ENCODE measurements at regions not wholly inside any gene's neighbourhood (a gene's known extent, or its start where the extent isn't known, plus 50 kb on each side); places are given as distances from the start of the nearest gene placed in this dataset.

DNA sequence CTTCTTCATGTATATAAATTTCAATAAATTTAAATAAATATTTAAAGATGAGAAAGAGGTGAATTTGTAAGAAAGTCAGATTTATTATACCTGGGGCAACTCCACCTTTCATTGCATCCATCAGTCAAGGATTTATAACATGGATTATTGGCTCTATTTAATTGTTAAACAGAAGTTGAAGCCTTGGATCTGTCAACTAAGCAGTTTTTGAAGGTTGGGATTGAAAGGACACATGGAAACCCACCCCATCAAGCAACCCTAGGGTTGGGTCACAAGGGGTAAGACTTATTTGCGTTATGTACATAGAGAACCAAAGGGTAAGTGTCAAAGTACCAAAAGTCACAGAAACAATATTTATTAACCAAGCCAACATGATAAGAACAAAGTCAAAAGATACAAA lies 342.5 kb downstream of the ELAVL2 start:
- H3K4me3 ChIP-seq (ENCODE audit: low read depth, low read length, poor library complexity, severe bottlenecking), result no peak overlapping the region
- H3K79me2 ChIP-seq (ENCODE audit: insufficient read depth, low read depth, low read length), result no peaks in the 10 kb centered on the region
- no peaks in the 10 kb centered on the region for H3K9me3 ChIP-seq (ENCODE audit: low read length)
- TF ChIP-seq, protein P1, sequence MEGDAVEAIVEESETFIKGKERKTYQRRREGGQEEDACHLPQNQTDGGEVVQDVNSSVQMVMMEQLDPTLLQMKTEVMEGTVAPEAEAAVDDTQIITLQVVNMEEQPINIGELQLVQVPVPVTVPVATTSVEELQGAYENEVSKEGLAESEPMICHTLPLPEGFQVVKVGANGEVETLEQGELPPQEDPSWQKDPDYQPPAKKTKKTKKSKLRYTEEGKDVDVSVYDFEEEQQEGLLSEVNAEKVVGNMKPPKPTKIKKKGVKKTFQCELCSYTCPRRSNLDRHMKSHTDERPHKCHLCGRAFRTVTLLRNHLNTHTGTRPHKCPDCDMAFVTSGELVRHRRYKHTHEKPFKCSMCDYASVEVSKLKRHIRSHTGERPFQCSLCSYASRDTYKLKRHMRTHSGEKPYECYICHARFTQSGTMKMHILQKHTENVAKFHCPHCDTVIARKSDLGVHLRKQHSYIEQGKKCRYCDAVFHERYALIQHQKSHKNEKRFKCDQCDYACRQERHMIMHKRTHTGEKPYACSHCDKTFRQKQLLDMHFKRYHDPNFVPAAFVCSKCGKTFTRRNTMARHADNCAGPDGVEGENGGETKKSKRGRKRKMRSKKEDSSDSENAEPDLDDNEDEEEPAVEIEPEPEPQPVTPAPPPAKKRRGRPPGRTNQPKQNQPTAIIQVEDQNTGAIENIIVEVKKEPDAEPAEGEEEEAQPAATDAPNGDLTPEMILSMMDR (conservative IDR thresholded peaks at IDR 0.05; ENCODE audit: low read length), result no peak
- TF ChIP-seq EZH2phosphoT487 (IDR thresholded peaks at IDR 0.05; ENCODE audit: borderline replicate concordance, low read depth, low read length), result no peak
- H3K9me2 ChIP-seq (ENCODE audit: insufficient read depth, low read length), result no peaks in the 10 kb centered on the region
- H3K4me1 ChIP-seq (ENCODE audit: insufficient read depth, low read length, poor library complexity, severe bottlenecking), result no peaks in the 10 kb centered on the region
- POLR2A ChIA-PET, result no interaction called here
- no peaks in the 10 kb centered on the region for H3K36me3 ChIP-seq (ENCODE audit: insufficient read depth, low read length)
- no peak overlapping the region for H2AFZ ChIP-seq (ENCODE audit: low read length)
- intact Hi-C loops (cut with micrococcal nuclease; ENCODE audit: unreplicated experiment), result no loop called here
- H4K20me1 ChIP-seq (ENCODE audit: insufficient read depth, low read length), result no peaks in the 10 kb centered on the region
- DNase-seq (ENCODE audit: low spot score), result no peak
- BruUV-seq (replicated peaks), result no TSS peak
- CTCF ChIA-PET (ENCODE audit: unreplicated experiment), result no interaction called here
- H3K27ac ChIP-seq (ENCODE audit: low read depth, low read length, poor library complexity, severe bottlenecking), result no peak overlapping the region
- no peak overlapping the region for H3K4me2 ChIP-seq (ENCODE audit: low read length)

DNA sequence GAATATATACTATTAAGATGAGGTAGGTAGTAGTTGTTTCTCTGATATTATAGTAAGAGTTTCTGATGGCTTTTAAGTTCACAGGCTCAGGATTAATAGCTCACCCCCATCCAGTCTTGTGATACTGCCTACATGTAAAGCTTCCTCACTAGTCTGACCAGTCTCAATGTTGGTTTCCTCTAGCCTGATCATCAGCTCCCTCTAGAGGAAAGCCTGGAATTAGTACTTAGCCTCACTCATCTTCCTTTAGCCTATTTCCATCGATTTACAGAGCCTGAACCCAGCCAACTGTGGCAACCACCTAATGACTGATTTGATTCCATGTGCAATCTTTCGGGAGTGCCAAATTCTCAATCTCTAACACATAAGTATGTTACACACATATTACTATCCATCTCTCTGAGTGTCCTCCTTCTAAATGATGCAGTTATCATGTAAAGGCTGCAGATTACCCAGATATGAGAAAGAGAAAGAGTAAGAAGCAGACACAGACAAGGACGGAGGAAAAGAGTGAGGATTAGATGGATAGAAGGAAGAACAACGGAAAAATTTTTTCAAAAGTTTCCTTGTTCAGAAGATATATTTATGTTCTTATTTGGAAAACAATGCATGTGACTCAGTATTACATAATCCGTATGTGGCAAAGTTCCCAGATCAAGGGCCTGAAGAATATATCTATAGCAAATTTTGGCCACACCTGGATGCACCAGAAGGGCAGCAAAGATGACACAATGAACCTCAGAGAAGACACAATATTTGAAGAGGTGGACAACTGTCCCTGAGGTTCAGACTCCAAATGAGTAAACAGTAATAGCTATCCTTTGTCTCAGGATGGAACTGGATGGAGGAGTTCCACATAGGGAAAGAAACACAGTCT lies 333.7 kb downstream of the ELAVL2 start:
- Histone ChIP-seq H3K9me2 (ENCODE audit: insufficient read depth, low read length) (no peaks in the 10 kb centered on the region), H4K20me1 (ENCODE audit: insufficient read depth, low read length) (no peaks in the 10 kb centered on the region), H3K36me3 (ENCODE audit: insufficient read depth, low read length) (no peaks in the 10 kb centered on the region), H3K9me3 (ENCODE audit: low read length) (no peaks in the 10 kb centered on the region), H3K4me2 (ENCODE audit: low read length) (no peak overlapping the region), H3K79me2 (ENCODE audit: insufficient read depth, low read depth, low read length) (no peaks in the 10 kb centered on the region), H3K27ac (ENCODE audit: low read depth, low read length, poor library complexity, severe bottlenecking) (no peak overlapping the region), H3K4me1 (ENCODE audit: insufficient read depth, low read length, poor library complexity, severe bottlenecking) (no peaks in the 10 kb centered on the region), H2AFZ (ENCODE audit: low read length) (no peak overlapping the region), H3K4me3 (ENCODE audit: low read depth, low read length, poor library complexity, severe bottlenecking) (no peak overlapping the region)
- DNase-seq (ENCODE audit: low spot score), result peak; percentile 37
- ChIA-PET POLR2A (interaction anchor here (0.6 kb wide), 1 partner anchor 153 kb away, joined by 4 read pairs; no protein-coding TSS in a partner anchor), CTCF (ENCODE audit: unreplicated experiment) (no interaction called here)
- intact Hi-C loops (cut with micrococcal nuclease; ENCODE audit: unreplicated experiment), result loop anchor here (5.0 to 10.0 kb wide), 2 partner anchors 368 to 1020 kb away; no protein-coding TSS in a partner anchor
- BruUV-seq (replicated peaks), result no TSS peak
- TF ChIP-seq EZH2phosphoT487 (IDR thresholded peaks at IDR 0.05; ENCODE audit: borderline replicate concordance, low read depth, low read length), result no peak
- TF ChIP-seq, protein P1 (conservative IDR thresholded peaks at IDR 0.05; ENCODE audit: low read length), result peak; percentile 78

DNA sequence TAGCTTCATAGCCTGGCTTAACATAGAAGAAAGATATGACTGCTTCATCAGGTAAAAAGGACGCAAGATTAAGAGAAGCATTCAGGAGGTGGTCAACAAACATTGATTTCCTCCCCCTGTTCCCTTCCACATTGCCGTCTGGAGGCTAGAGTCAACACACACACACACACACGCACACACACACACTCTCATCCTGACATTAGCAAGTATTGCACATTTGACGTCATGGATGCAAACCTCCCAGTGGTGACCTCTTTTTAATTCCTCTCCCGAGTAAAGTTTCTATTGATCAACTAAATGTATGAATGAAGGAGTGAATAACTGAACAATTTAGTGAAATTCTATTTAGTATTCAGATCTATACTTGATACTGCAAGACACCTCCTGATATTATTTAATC lies 332.8 kb downstream of the ELAVL2 start:
- Histone ChIP-seq H3K36me3 (ENCODE audit: insufficient read depth, low read length) (no peaks in the 10 kb centered on the region), H2AFZ (ENCODE audit: low read length) (no peak overlapping the region), H3K4me1 (ENCODE audit: insufficient read depth, low read length, poor library complexity, severe bottlenecking) (no peaks in the 10 kb centered on the region), H3K79me2 (ENCODE audit: insufficient read depth, low read depth, low read length) (no peaks in the 10 kb centered on the region), H3K9me2 (ENCODE audit: insufficient read depth, low read length) (no peaks in the 10 kb centered on the region), H4K20me1 (ENCODE audit: insufficient read depth, low read length) (no peaks in the 10 kb centered on the region), H3K9me3 (ENCODE audit: low read length) (no peaks in the 10 kb centered on the region), H3K4me3 (ENCODE audit: low read depth, low read length, poor library complexity, severe bottlenecking) (no peak overlapping the region), H3K4me2 (ENCODE audit: low read length) (no peak overlapping the region), H3K27ac (ENCODE audit: low read depth, low read length, poor library complexity, severe bottlenecking) (no peak overlapping the region)
- intact Hi-C loops (cut with micrococcal nuclease; ENCODE audit: unreplicated experiment), result loop anchor here (5.0 to 10.0 kb wide), 2 partner anchors 368 to 1021 kb away; no protein-coding TSS in a partner anchor
- ChIA-PET CTCF (ENCODE audit: unreplicated experiment) (no interaction called here), POLR2A (no interaction called here)
- DNase-seq (ENCODE audit: low spot score), result no peak
- TF ChIP-seq, protein P1 (conservative IDR thresholded peaks at IDR 0.05; ENCODE audit: low read length), result no peak
- TF ChIP-seq EZH2phosphoT487 (IDR thresholded peaks at IDR 0.05; ENCODE audit: borderline replicate concordance, low read depth, low read length), result no peak
- BruUV-seq (replicated peaks), result no TSS peak

Data from OCI-LY7 (cell line).